Lower leg skin (tissue), 3 donors: ENCODE measurements at regions not wholly inside any gene's neighbourhood (a gene's known extent, or its start where the extent isn't known, plus 50 kb on each side); places are given as distances from the start of the nearest gene placed in this dataset.

ENCODE experiments used
- POLR2A ChIP-seq, 2 donors: fragments of 450-650 bp; IDR thresholded peaks; one replicate each; pipeline ENCODE4 v1.6.1; 2016 to 2017; ENCODE audit warnings: antibody characterized with exemption in 2 of 2, mild to moderate bottlenecking in 1 of 2, moderate library complexity in 1 of 2
- TF ChIP-seq, protein P1 (sequence below), 3 donors: fragments of 450-650 bp; IDR thresholded peaks; one replicate each; pipeline ENCODE4 v1.5.1; 2016; ENCODE audit warnings: antibody characterized with exemption in 3 of 3, mild to moderate bottlenecking in 3 of 3, moderate library complexity in 2 of 3

DNA sequence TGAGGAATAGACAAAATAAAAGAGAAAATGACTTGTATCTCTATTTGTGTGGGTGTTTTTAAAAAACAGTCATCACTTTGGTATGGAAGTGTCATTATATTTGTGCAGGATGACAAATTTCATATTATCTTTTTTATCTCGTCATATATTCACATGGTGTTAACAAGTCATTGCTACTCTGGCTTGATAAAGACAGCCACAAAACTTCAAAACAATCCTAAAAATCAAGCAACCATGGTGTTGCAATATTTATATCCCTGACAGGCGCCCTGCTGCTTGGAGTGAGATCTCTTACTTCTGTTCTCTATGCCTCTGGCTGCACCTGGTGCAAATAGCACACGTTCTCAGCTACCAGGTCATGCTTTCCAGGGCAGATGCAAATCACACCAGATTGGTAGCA is 278.0 kb upstream of the EPHA4 start:
- TF ChIP-seq, protein P1, sequence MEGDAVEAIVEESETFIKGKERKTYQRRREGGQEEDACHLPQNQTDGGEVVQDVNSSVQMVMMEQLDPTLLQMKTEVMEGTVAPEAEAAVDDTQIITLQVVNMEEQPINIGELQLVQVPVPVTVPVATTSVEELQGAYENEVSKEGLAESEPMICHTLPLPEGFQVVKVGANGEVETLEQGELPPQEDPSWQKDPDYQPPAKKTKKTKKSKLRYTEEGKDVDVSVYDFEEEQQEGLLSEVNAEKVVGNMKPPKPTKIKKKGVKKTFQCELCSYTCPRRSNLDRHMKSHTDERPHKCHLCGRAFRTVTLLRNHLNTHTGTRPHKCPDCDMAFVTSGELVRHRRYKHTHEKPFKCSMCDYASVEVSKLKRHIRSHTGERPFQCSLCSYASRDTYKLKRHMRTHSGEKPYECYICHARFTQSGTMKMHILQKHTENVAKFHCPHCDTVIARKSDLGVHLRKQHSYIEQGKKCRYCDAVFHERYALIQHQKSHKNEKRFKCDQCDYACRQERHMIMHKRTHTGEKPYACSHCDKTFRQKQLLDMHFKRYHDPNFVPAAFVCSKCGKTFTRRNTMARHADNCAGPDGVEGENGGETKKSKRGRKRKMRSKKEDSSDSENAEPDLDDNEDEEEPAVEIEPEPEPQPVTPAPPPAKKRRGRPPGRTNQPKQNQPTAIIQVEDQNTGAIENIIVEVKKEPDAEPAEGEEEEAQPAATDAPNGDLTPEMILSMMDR (IDR thresholded peaks at IDR 0.05) = no peak
- TF ChIP-seq POLR2A (IDR thresholded peaks at IDR 0.05) = no peak
